Endodermal cell (in vitro differentiated cells): ENCODE measurements at regions not wholly inside any gene's neighbourhood (a gene's known extent, or its start where the extent isn't known, plus 50 kb on each side); places are given as distances from the start of the nearest gene placed in this dataset.

ENCODE experiments used
- DNase-seq: peaks from one replicate; pipeline ENCODE4 v3.0.0-alpha.2; 2017
- H3K27ac ChIP-seq: 2 replicates; pipeline ENCODE4 v1.5.1; 2013; ENCODE audit warnings: mild to moderate bottlenecking, low read depth, low read length, moderate library complexity
- H3K27me3 ChIP-seq: 2 replicates; pipeline ENCODE4 v1.6.1; 2013; ENCODE audit warnings: mild to moderate bottlenecking, low read length, moderate library complexity; ENCODE audit not compliant: insufficient read depth, control insufficient read depth, poor library complexity, severe bottlenecking
- H3K36me3 ChIP-seq: 2 replicates; pipeline ENCODE4 v1.7.0; 2013; ENCODE audit warnings: mild to moderate bottlenecking, low read length, moderate library complexity; ENCODE audit not compliant: control insufficient read depth, insufficient read depth
- H3K4me1 ChIP-seq: one replicate; pipeline ENCODE4 v1.7.0; 2013; ENCODE audit warnings: low read length; ENCODE audit not compliant: control insufficient read depth, insufficient read depth
- H3K4me3 ChIP-seq: 2 replicates; pipeline ENCODE4 v1.5.1; 2013; ENCODE audit warnings: mild to moderate bottlenecking, low read length, moderate library complexity
- H3K9ac ChIP-seq: 2 replicates; pipeline ENCODE4 v1.6.1; 2013; ENCODE audit warnings: mild to moderate bottlenecking, low read length, moderate library complexity; ENCODE audit not compliant: poor library complexity, severe bottlenecking; ENCODE audit errors: extremely low read depth
- H3K9me3 ChIP-seq: 2 replicates; pipeline ENCODE4 v1.6.1; 2013; ENCODE audit warnings: mild to moderate bottlenecking, low read length, moderate library complexity; ENCODE audit not compliant: control insufficient read depth
- H3K27ac Mint-ChIP-seq: 2 replicates; pipeline ENCODE4 v1.8.0; 2020; ENCODE audit warnings: mixed read lengths
- H3K27me3 Mint-ChIP-seq: 2 replicates; pipeline ENCODE4 v1.8.0; 2021; ENCODE audit warnings: mild to moderate bottlenecking, mixed read lengths; ENCODE audit not compliant: insufficient read depth
- H3K36me3 Mint-ChIP-seq: 2 replicates; pipeline ENCODE4 v1.8.0; 2020; ENCODE audit warnings: low read depth, mixed read lengths
- H3K4me1 Mint-ChIP-seq: 2 replicates; pipeline ENCODE4 v1.8.0; 2020; ENCODE audit warnings: mixed read lengths
- H3K4me3 Mint-ChIP-seq: 2 replicates; pipeline ENCODE4 v1.8.0; 2020; ENCODE audit warnings: mild to moderate bottlenecking, moderate library complexity, mixed read lengths
- H3K9me3 Mint-ChIP-seq: 2 replicates; pipeline ENCODE4 v1.8.0; 2020; ENCODE audit warnings: mild to moderate bottlenecking, mixed read lengths
- CTCF ChIP-seq: fragments of 200-600 bp; sonication (generic); conservative IDR thresholded peaks from 2 replicates; pipeline ENCODE4 v1.5.0; 2021; ENCODE audit warnings: antibody characterized with exemption, mild to moderate bottlenecking
- WGBS, 2 experiments: methylation state at CpG; one replicate each; pipeline versions ENCODE4 v1.1.5 to v1.1.7; 2013; ENCODE audit warnings: missing lambda C conversion rate in 2 of 2, mixed read lengths in 1 of 2; ENCODE audit not compliant: insufficient coverage in 1 of 2, insufficient read length in 1 of 2; 5-methylcytosine and 5-hydroxymethylcytosine counted together

- 94 to 100% methylated on average over 2 to 3 of the region's 3 CpGs for WGBS, 2 experiments
- Mint-ChIP-seq H3K36me3 (no peaks in the 10 kb centered on the region), H3K4me1 (no peaks in the 10 kb centered on the region)
Measured at GRCh38 chr13:85653681-85654080, 145.5 kb downstream of the SLITRK6 start.

GRCh38 chr13:85652491-85652890, 146.7 kb downstream of the SLITRK6 start:
- H3K27me3 Mint-ChIP-seq = peaks cover 2% of the 10 kb centered on the region
- WGBS, 2 experiments = 88 to 100% methylated on average over 1 of the region's 1 CpG
- H3K4me1 Mint-ChIP-seq = no peaks in the 10 kb centered on the region
- DNase-seq = no peak
- no peaks in the 10 kb centered on the region for H3K27me3 ChIP-seq
- no peak for TF ChIP-seq CTCF
- no peaks in the 10 kb centered on the region for H3K9me3 Mint-ChIP-seq
- no peak overlapping the region for H3K27ac Mint-ChIP-seq
- H3K27ac ChIP-seq = no peak overlapping the region
- no peaks in the 10 kb centered on the region for H3K9me3 ChIP-seq
- no peaks in the 10 kb centered on the region for H3K4me1 ChIP-seq
- H3K36me3 Mint-ChIP-seq = no peaks in the 10 kb centered on the region
- H3K4me3 ChIP-seq = no peak overlapping the region
- H3K4me3 Mint-ChIP-seq = no peak overlapping the region
- no peaks in the 10 kb centered on the region for H3K36me3 ChIP-seq
- H3K9ac ChIP-seq = no peak overlapping the region

More at GRCh38 chr13:85653681-85654080, 145.5 kb downstream of the SLITRK6 start:
- H3K4me1 ChIP-seq = no peaks in the 10 kb centered on the region
- DNase-seq = no peak
- no peak overlapping the region for H3K27ac ChIP-seq
- no peak overlapping the region for H3K9ac ChIP-seq
- no peak overlapping the region for H3K4me3 Mint-ChIP-seq
- H3K9me3 Mint-ChIP-seq = no peaks in the 10 kb centered on the region
- no peak overlapping the region for H3K27ac Mint-ChIP-seq
- H3K27me3 Mint-ChIP-seq = no peaks in the 10 kb centered on the region
- no peak overlapping the region for H3K4me3 ChIP-seq
- no peaks in the 10 kb centered on the region for H3K9me3 ChIP-seq
- H3K27me3 ChIP-seq = no peaks in the 10 kb centered on the region
- no peaks in the 10 kb centered on the region for H3K36me3 ChIP-seq
- no peak for TF ChIP-seq CTCF

- Mint-ChIP-seq H3K27ac (no peak overlapping the region), H3K9me3 (no peaks in the 10 kb centered on the region), H3K4me3 (no peak overlapping the region), H3K27me3 (peaks cover 2% of the 10 kb centered on the region), H3K36me3 (no peaks in the 10 kb centered on the region), H3K4me1 (no peaks in the 10 kb centered on the region)
- no peaks in the 10 kb centered on the region for H3K36me3 ChIP-seq
- H3K4me1 ChIP-seq = no peaks in the 10 kb centered on the region
- TF ChIP-seq CTCF = no peak
- no peak overlapping the region for H3K9ac ChIP-seq
- H3K9me3 ChIP-seq = no peaks in the 10 kb centered on the region
- no peak overlapping the region for H3K27ac ChIP-seq
- no peak overlapping the region for H3K4me3 ChIP-seq
- H3K27me3 ChIP-seq = no peaks in the 10 kb centered on the region
- WGBS, 2 experiments = 91 to 92% methylated on average over 2 to 4 of the region's 4 CpGs
- DNase-seq = no peak
Measured at GRCh38 chr13:85651440-85651839, 147.8 kb downstream of the SLITRK6 start.
